ENCODE measurements at regions not wholly inside any gene's neighbourhood (a gene's known extent, or its start where the extent isn't known, plus 50 kb on each side); places are given as distances from the start of the nearest gene placed in this dataset.
A peak's percentile ranks its signal among the peaks of the same experiment; 100 is the strongest.

DNA sequence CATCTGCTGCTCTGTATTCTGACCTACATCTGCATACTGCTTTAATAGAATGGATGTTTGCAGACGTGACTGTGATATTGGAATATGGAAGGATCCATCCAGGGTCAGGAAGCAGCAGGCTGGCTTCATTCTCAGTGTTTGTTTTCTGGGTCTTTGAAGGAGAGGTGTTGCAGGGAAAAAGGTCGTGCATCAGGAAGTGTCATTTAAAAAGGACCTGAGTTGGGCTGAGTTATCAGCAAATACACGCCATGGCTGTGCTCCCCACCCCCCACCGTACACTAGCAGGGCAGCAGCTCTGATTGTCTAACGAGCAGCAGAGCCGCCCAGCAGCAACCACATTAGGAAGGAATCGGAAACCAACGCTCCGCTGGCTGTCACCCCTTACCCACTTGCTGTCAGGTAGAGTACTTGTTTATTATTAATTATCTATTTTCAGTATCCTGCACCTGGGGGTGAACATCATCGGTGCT is 63.1 kb upstream of the STEAP1B start:
- Histone ChIP-seq H4K8ac (ENCODE audit: extremely low read depth, insufficient read depth, low read length) (no peak overlapping the region), H2BK5ac (ENCODE audit: low read depth, low read length) (peak overlapping the region; percentile 77; the same call in 1 of the 2 replicates), H4K5ac (ENCODE audit: insufficient read length, low read depth, low read length) (no peak overlapping the region), H2BK12ac (ENCODE audit: low read depth, low read length) (peak overlapping the region; percentile 85), H3K4me2 (ENCODE audit: insufficient read depth in 1 of 2, low read depth in 2 of 2, low read length in 2 of 2) (peak overlapping the region in 1 of 2 experiments; percentile 71; a peak in 1 of 4 replicates), H3K27me3 (replicated peaks in 1 of 4; ENCODE audit: control insufficient read depth in 3 of 4, extremely low read depth in 1 of 4, insufficient read depth in 3 of 4, low read length in 3 of 4) (no peaks in the 10 kb centered on the region), H3K23ac (ENCODE audit: insufficient read length) (no peak overlapping the region), H2BK15ac (ENCODE audit: low read length) (no peak overlapping the region), H3K4ac (replicated peaks; ENCODE audit: insufficient read length, low read depth, low read length) (no peak overlapping the region), H2AK5ac (ENCODE audit: low read depth, low read length) (no peak overlapping the region), H2AFZ (ENCODE audit: low read length) (peak overlapping the region; percentile 68; the same call in 1 of the 2 replicates), H3K23me2 (ENCODE audit: low read depth, low read length) (no peaks in the 10 kb centered on the region), H3K79me2 (ENCODE audit: control insufficient read depth in 1 of 2, insufficient read depth in 2 of 2, low read length in 2 of 2) (no peaks in the 10 kb centered on the region), H3K27ac (ENCODE audit: low read depth, low read length) (no peak overlapping the region), H3K14ac (ENCODE audit: insufficient read length) (no peak overlapping the region), H2BK20ac (ENCODE audit: low read length) (peak overlapping the region; percentile 74; the same call in 1 of the 2 replicates), H3K9me3 (ENCODE audit: insufficient read depth in 2 of 2, low read depth in 1 of 2, low read length in 1 of 2) (no peaks in the 10 kb centered on the region), H3K18ac (ENCODE audit: extremely low read depth, low read length) (peak overlapping the region; percentile 33; the same call in 1 of the 2 replicates), H2BK120ac (replicated peaks; ENCODE audit: low read depth, low read length) (peak overlapping the region; percentile 69), H4K91ac (replicated peaks; ENCODE audit: insufficient read length, low read length) (peak overlapping the region; percentile 49), H4K20me1 (replicated peaks in 1 of 2; ENCODE audit: control insufficient read depth in 1 of 2, insufficient read depth in 2 of 2, low read length in 2 of 2) (no peaks in the 10 kb centered on the region), H3K4me1 (replicated peaks in 1 of 4; ENCODE audit: control insufficient read depth in 3 of 4, insufficient read depth in 4 of 4, low read length in 3 of 4) (peaks cover 9 to 35% (median 27%) of the 10 kb centered on the region in 4 experiments), H3K9ac (replicated peaks in 1 of 4; ENCODE audit: extremely low read depth in 1 of 4, low read depth in 3 of 4, low read length in 3 of 4) (0 out of 7 replicates have a peak overlapping the region, but pooled peaks of 1 of the 4 experiments have one; percentile 1), H3K4me3 (ENCODE audit: extremely low read depth in 1 of 4, insufficient read depth in 2 of 4, low read depth in 3 of 4, low read length in 4 of 4) (no peak overlapping the region), H3K36me3 (ENCODE audit: control insufficient read depth in 2 of 4, insufficient read depth in 4 of 4, low read length in 3 of 4) (no peaks in the 10 kb centered on the region), H3K79me1 (ENCODE audit: low read depth, low read length) (no peaks in the 10 kb centered on the region; the same call in 1 of the 2 replicates), H3K56ac (replicated peaks; ENCODE audit: insufficient read length, low read depth, low read length) (no peak overlapping the region)
- WGBS, 2 experiments (ENCODE audit: extremely low coverage in 1 of 2, insufficient coverage in 1 of 2, insufficient read length in 1 of 2, insufficient replicate concordance in 2 of 2, low coverage in 1 of 2, low lambda C conversion rate in 2 of 2, missing lambda C conversion rate in 1 of 2) = 64% methylated on average over 10 of the region's 10 CpGs; no CpG with 5 or more reads in 1 of the 2 experiments
- FAIRE-seq = no peak
- DNase-seq (ENCODE audit: low read depth in 1 of 2, low spot score in 2 of 2) = no peak
- ChIA-PET CTCF (ENCODE audit: partially characterized antibody) (interaction anchor here (1.0 to 9.0 kb wide), 8 partner anchors 10 to 239 kb away, joined by 3 to 385 read pairs (median 16); partner anchors contain the start of gene IL6), POLR2A (ENCODE audit: partially characterized antibody) (interaction anchor here (0.8 to 5.1 kb wide), 7 partner anchors 20 to 293 kb away, joined by 3 to 52 read pairs (median 4); partner anchors contain the start of gene IL6)
- TF ChIP-seq TAF1 (IDR thresholded peaks at IDR 0.05; ENCODE audit: low read depth, low read length) (0 out of 2 replicates have a peak, but pooled peaks have one; percentile 15), POLR2AphosphoS5 (IDR thresholded peaks at IDR 0.05; ENCODE audit: low read depth, low read length) (no peak)
